Lung (tissue), 11 donors: ENCODE measurements at regions not wholly inside any gene's neighbourhood (a gene's known extent, or its start where the extent isn't known, plus 50 kb on each side); places are given as distances from the start of the nearest gene placed in this dataset.

ENCODE experiments used
- ATAC-seq: fragments of 200-7000 bp; cut with Tn5 transposase; one replicate; pipeline ENCODE4 v1.9.1; 2020; ENCODE audit warnings: moderate number of reproducible peaks; ENCODE audit not compliant: insufficient read depth, low FRiP score
- DNase-seq, 3 donors: peaks; one replicate each; pipeline ENCODE4 v3.0.0-alpha.2; 2013 to 2017
- H3K27ac ChIP-seq, 2 donors: one replicate each; pipeline ENCODE4 v1.5.1; 2013; ENCODE audit warnings: mild to moderate bottlenecking in 2 of 2, moderate library complexity in 2 of 2, control low read depth in 1 of 2, inconsistent platforms in 1 of 2, low read depth in 1 of 2, low read length in 1 of 2
- H3K27me3 ChIP-seq, 3 donors: one replicate each; pipeline ENCODE4 v1.5.1; 2013; ENCODE audit warnings: low read length in 2 of 3; ENCODE audit not compliant: control insufficient read depth in 3 of 3, insufficient read depth in 3 of 3
- H3K36me3 ChIP-seq, 4 donors: one replicate each; pipeline ENCODE4 v1.5.1; 2013; ENCODE audit warnings: low read length in 4 of 4, mild to moderate bottlenecking in 1 of 4, moderate library complexity in 1 of 4; ENCODE audit not compliant: control insufficient read depth in 4 of 4, insufficient read depth in 4 of 4
- H3K4me1 ChIP-seq, 5 donors: one replicate each; pipeline ENCODE4 v1.5.1; 2013; ENCODE audit warnings: low read length in 5 of 5, mild to moderate bottlenecking in 2 of 5, moderate library complexity in 1 of 5; ENCODE audit not compliant: control insufficient read depth in 5 of 5, insufficient read depth in 5 of 5
- H3K4me3 ChIP-seq: one replicate; pipeline ENCODE4 v1.5.1; 2013; ENCODE audit warnings: mild to moderate bottlenecking, control low read depth, moderate library complexity
- H3K9ac ChIP-seq, 2 donors: one replicate each; pipeline ENCODE4 v1.5.1; 2013; ENCODE audit warnings: low read length in 2 of 2, control low read depth in 1 of 2; ENCODE audit not compliant: insufficient read depth in 1 of 2
- H3K9me3 ChIP-seq, 4 donors: one replicate each; pipeline ENCODE4 v1.5.1; 2013; ENCODE audit warnings: low read length in 3 of 4, mild to moderate bottlenecking in 1 of 4, moderate library complexity in 1 of 4; ENCODE audit not compliant: control insufficient read depth in 4 of 4, insufficient read depth in 3 of 4
- WGBS, 2 donors: extraction: QIAGEN DNeasy Blood & Tissue Kit; methylation state at CpG; one replicate each; pipeline ENCODE4 v1.1.7; 2013; 5-methylcytosine and 5-hydroxymethylcytosine counted together
- TF ChIP-seq, protein P1 (sequence below): IDR thresholded peaks from 2 replicates; pipeline ENCODE4 v1.5.1; 2012; ENCODE audit warnings: mild to moderate bottlenecking; ENCODE audit errors: control extremely low read depth, extremely low read depth
- donor health status: control.
- donor health status: control.
- donor health status: Bipolar disorder and iron deficiency.
- donor health status: healthy.
- donor health status: DM: yes; HTN: yes; CAD: no.

- H3K27me3 ChIP-seq = no peaks in the 10 kb centered on the region
- no peaks in the 10 kb centered on the region for H3K4me1 ChIP-seq
- 63 to 80% methylated on average over 3 of the region's 3 CpGs for WGBS, 2 donors
- H3K36me3 ChIP-seq = no peaks in the 10 kb centered on the region
- no peak overlapping the region for H3K9ac ChIP-seq
- TF ChIP-seq, protein P1, sequence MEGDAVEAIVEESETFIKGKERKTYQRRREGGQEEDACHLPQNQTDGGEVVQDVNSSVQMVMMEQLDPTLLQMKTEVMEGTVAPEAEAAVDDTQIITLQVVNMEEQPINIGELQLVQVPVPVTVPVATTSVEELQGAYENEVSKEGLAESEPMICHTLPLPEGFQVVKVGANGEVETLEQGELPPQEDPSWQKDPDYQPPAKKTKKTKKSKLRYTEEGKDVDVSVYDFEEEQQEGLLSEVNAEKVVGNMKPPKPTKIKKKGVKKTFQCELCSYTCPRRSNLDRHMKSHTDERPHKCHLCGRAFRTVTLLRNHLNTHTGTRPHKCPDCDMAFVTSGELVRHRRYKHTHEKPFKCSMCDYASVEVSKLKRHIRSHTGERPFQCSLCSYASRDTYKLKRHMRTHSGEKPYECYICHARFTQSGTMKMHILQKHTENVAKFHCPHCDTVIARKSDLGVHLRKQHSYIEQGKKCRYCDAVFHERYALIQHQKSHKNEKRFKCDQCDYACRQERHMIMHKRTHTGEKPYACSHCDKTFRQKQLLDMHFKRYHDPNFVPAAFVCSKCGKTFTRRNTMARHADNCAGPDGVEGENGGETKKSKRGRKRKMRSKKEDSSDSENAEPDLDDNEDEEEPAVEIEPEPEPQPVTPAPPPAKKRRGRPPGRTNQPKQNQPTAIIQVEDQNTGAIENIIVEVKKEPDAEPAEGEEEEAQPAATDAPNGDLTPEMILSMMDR = no peak
- no peak overlapping the region for H3K4me3 ChIP-seq
- peak in 1 of 3 donors; percentile 27 for DNase-seq
- no peak overlapping the region for H3K27ac ChIP-seq
- H3K9me3 ChIP-seq = peaks cover 0 to 4% (median 0%) of the 10 kb centered on the region in 4 donors
- no peak for ATAC-seq
These were observed 206.1 kb upstream of the NPSR1 start for GRCh38 chr7:34451923-34452322.

DNA sequence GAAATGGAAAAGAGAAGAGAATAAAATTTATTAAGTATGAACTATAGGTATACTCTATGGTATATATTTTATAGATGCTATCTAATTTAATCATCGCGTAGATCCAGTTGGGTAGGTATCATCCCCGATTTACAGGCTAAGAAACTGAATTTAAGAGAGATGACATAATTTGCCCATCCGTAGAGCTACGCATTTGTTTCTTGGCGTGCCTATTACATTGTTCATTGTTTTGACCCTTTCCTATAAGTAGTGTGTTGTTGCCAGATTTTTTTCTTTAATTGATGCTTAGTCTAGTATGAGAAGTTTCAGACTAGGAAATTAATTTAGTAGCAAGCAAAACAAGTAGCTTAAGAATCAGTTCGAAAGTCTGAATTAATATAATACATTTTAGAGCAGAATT lies 205.7 kb upstream of the NPSR1 start:
- H3K9me3 ChIP-seq = peaks cover 0 to 4% (median 0%) of the 10 kb centered on the region in 4 donors
- no peaks in the 10 kb centered on the region for H3K4me1 ChIP-seq
- H3K9ac ChIP-seq = no peak overlapping the region
- no peak overlapping the region for H3K4me3 ChIP-seq
- no peaks in the 10 kb centered on the region for H3K36me3 ChIP-seq
- no peaks in the 10 kb centered on the region for H3K27me3 ChIP-seq
- 90 to 91% methylated on average over 7 of the region's 7 CpGs for WGBS, 2 donors
- TF ChIP-seq, protein P1 = no peak
- DNase-seq (no peak), ATAC-seq (no peak)
- no peak overlapping the region for H3K27ac ChIP-seq

DNA sequence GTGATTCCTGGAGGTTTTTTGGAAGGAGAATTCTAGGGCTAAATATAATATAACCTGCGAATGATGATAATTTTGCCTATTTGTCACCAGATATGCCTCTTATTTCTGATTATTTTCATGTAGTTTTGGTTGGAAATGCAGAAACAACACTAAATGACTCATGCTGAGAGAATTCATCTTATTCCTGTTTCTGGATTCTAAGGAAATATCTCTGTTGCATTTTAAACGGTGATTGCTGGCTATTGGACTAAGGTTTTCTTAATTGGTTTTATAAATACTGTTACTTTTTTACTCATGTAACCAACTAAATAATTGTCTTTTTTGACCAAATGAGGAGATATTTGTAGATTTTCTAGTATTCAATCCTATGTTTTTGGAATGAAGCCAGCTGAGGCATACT lies 204.9 kb upstream of the NPSR1 start:
- Histone ChIP-seq H3K4me1 (no peaks in the 10 kb centered on the region), H3K9ac (no peak overlapping the region), H3K27me3 (no peaks in the 10 kb centered on the region), H3K9me3 (peaks cover 0 to 1% (median 0%) of the 10 kb centered on the region in 4 donors), H3K27ac (no peak overlapping the region), H3K36me3 (no peaks in the 10 kb centered on the region), H3K4me3 (no peak overlapping the region)
- DNase-seq (no peak), ATAC-seq (no peak)
- TF ChIP-seq, protein P1 = no peak
- 70 to 78% methylated on average over 2 of the region's 2 CpGs for WGBS, 2 donors

- no peak overlapping the region for H3K9ac ChIP-seq
- ATAC-seq (no peak), DNase-seq (no peak)
- WGBS, 2 donors = 75 to 82% methylated on average over 4 of the region's 4 CpGs
- no peaks in the 10 kb centered on the region for H3K27me3 ChIP-seq
- H3K27ac ChIP-seq = no peak overlapping the region
- H3K36me3 ChIP-seq = no peaks in the 10 kb centered on the region
- no peaks in the 10 kb centered on the region for H3K9me3 ChIP-seq
- no peak overlapping the region for H3K4me3 ChIP-seq
- H3K4me1 ChIP-seq = no peaks in the 10 kb centered on the region
- TF ChIP-seq, protein P1 = no peak
These were observed 203.6 kb upstream of the NPSR1 start for GRCh38 chr7:34454381-34454780.
